IMR-90 (cell line): ENCODE measurements at regions not wholly inside any gene's neighbourhood (a gene's known extent, or its start where the extent isn't known, plus 50 kb on each side); places are given as distances from the start of the nearest gene placed in this dataset.
"Not testable (repeated sequence)": the region's sequence is repeated elsewhere in the genome, so short reads cannot be mapped to it uniquely, and the experiment has no call there.

ENCODE experiments used
- BHLHE40 ChIP-seq: fragments of 150-350 bp; IDR thresholded peaks from 2 replicates; pipeline ENCODE4 v1.6.1; 2016; ENCODE audit warnings: mild to moderate bottlenecking, low read depth, low read length
- MAFK ChIP-seq: IDR thresholded peaks from 2 replicates; pipeline ENCODE4 v1.6.1; 2012; ENCODE audit warnings: low read depth, low read length, improper control_type of control experiment
- POLR2A ChIP-seq: IDR thresholded peaks from 2 replicates; pipeline ENCODE4 v1.6.1; 2012; ENCODE audit warnings: mild to moderate bottlenecking, low read depth, low read length
- RAD21 ChIP-seq: IDR thresholded peaks from 2 replicates; pipeline ENCODE4 v1.6.1; 2012; ENCODE audit warnings: low read length, improper control_type of control experiment
- RCOR1 ChIP-seq: IDR thresholded peaks from 2 replicates; pipeline ENCODE4 v1.6.1; 2012; ENCODE audit warnings: mild to moderate bottlenecking, low read length, improper control_type of control experiment; ENCODE audit not compliant: insufficient replicate concordance
- RFX5 ChIP-seq: IDR thresholded peaks from 2 replicates; pipeline ENCODE4 v1.8.0; 2012; ENCODE audit warnings: low read depth, mild to moderate bottlenecking, low read length, moderate library complexity
- TF ChIP-seq, protein P1 (sequence below): conservative IDR thresholded peaks from 2 replicates; pipeline ENCODE4 v1.5.1; 2012; ENCODE audit warnings: mild to moderate bottlenecking, low read depth, low read length, improper control_type of control experiment
- TF ChIP-seq, protein P2 (sequence below): fragments of 150-350 bp; IDR thresholded peaks from 2 replicates; pipeline ENCODE4 v1.6.1; 2017; ENCODE audit warnings: mild to moderate bottlenecking, antibody characterized with exemption, low read length, low read depth

DNA sequence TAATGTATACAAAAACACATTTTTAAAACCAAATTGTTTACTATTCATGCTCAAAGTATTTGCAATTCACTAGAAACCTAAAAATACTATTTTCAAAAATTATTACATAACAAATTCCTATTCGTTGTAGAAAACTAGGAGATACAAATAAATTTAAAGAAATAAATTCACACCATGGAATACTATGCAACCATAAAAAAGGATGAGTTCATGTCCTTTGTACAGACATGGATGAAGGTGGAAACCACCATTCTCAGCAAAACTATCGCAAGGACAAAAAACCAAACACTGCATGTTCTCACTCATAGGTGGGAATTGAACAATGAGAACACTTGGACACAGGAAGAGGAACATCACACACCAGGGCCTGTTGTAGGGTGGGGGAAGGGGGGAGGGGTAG lies 201.2 kb upstream of the MCHR2 start:
- not testable (repeated sequence) for TF ChIP-seq POLR2A, RAD21, MAFK, RFX5, BHLHE40, RCOR1
- TF ChIP-seq, protein P1, sequence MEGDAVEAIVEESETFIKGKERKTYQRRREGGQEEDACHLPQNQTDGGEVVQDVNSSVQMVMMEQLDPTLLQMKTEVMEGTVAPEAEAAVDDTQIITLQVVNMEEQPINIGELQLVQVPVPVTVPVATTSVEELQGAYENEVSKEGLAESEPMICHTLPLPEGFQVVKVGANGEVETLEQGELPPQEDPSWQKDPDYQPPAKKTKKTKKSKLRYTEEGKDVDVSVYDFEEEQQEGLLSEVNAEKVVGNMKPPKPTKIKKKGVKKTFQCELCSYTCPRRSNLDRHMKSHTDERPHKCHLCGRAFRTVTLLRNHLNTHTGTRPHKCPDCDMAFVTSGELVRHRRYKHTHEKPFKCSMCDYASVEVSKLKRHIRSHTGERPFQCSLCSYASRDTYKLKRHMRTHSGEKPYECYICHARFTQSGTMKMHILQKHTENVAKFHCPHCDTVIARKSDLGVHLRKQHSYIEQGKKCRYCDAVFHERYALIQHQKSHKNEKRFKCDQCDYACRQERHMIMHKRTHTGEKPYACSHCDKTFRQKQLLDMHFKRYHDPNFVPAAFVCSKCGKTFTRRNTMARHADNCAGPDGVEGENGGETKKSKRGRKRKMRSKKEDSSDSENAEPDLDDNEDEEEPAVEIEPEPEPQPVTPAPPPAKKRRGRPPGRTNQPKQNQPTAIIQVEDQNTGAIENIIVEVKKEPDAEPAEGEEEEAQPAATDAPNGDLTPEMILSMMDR = not testable (repeated sequence)
- TF ChIP-seq, protein P2, sequence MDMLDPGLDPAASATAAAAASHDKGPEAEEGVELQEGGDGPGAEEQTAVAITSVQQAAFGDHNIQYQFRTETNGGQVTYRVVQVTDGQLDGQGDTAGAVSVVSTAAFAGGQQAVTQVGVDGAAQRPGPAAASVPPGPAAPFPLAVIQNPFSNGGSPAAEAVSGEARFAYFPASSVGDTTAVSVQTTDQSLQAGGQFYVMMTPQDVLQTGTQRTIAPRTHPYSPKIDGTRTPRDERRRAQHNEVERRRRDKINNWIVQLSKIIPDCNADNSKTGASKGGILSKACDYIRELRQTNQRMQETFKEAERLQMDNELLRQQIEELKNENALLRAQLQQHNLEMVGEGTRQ = not testable (repeated sequence)
